Activated gamma-delta T cell (primary cell): ENCODE measurements at regions not wholly inside any gene's neighbourhood (a gene's known extent, or its start where the extent isn't known, plus 50 kb on each side); places are given as distances from the start of the nearest gene placed in this dataset.

Experiments used
- DNase-seq: peaks from one replicate; lab custom pipeline; 2025; lab: John Stamatoyannopoulos, UW

DNA sequence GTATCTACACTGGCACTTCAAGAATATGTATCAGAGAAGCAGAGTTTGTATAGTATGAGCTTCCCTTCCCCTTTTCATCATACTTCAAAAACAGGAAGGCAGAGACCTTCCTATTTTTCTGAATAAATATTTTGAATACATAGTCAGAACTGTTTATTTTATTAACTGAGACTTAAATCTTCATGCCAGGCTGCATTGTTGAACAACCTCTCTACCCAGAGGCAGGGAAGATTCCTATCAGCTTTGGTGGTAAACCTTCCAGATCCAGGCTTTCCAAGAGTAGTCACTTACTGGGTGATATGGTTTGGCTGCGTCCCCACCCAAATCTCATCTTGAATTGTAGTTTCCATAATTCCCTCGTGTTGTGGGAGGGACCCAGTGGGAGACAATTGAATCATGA, 217.4 kb upstream of the ATP11B start:
- DNase-seq = no peak

GRCh38 chr3:182583545-182583944, 209.8 kb upstream of the ATP11B start:
- DNase-seq = no peak

- DNase-seq = no peak
These were observed 207.7 kb upstream of the ATP11B start for GRCh38 chr3:182585532-182586150.

- DNase-seq = no peak
These were observed 200.6 kb upstream of the ATP11B start for GRCh38 chr3:182592747-182593146.

GRCh38 chr3:182596676-182597410, 196.5 kb upstream of the ATP11B start:
- no peak for DNase-seq

DNA sequence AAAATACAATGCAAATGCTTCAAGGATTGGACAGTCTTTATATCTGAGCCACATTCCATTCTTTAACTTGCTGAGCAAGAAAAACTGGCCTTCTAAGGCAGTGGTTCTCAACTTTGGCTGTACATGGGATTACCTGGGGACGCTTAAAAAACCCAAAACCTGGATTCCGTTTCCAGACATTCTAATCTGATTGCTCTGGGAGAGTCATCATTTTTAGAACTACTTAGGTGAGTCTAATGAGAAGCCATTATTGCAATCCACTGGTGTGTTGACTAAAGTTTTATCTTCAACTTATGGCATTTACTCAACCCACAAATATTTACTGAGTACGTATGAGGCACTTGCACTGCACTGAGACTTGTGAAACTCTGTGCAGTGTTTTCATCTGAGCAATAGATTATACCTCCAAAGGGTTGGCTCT, 195.7 kb upstream of the ATP11B start:
- DNase-seq = no peak

DNA sequence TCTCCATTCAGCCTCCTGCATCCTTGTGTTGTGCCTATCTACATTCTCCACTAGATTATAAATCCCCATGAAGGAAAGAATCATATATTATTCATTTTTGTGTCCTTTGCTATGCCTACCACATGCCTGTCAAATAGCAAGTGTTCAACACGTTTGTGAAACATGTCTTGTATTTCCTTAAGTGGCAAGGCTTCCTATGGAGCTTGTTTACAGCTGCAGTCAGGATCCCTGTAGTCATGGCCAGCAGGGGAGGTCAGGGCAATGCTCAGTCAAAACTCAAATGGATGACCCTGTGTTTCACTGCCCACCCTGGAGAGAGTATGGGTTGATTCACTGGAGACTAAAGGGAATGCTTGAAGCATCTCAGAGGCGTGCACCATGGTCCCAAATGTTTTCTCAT, 191.7 kb upstream of the ATP11B start:
- no peak for DNase-seq

DNA sequence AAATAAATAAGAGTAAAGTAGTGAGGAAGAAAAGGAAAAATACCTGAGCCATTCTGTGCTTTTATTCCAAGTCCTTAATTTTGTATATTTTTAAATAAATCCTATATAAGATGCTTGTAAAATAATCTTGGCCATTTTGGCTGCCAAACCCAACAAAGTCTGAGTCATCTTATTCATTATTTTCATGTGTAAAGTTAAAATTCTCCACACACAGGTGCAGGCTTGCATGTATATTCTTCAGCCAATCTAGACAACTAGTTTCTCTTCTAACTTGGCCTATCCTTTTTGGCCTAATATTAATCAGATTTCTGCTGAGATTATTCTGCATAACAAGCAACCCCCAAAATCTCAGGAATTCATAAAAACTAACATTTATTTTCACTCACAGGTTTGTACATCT, 189.8 kb upstream of the ATP11B start:
- DNase-seq = no peak

- no peak for DNase-seq
These were observed 187.3 kb upstream of the ATP11B start for GRCh38 chr3:182605882-182606611.

- DNase-seq = no peak
These were observed 186.3 kb upstream of the ATP11B start for GRCh38 chr3:182606905-182607504.

DNA sequence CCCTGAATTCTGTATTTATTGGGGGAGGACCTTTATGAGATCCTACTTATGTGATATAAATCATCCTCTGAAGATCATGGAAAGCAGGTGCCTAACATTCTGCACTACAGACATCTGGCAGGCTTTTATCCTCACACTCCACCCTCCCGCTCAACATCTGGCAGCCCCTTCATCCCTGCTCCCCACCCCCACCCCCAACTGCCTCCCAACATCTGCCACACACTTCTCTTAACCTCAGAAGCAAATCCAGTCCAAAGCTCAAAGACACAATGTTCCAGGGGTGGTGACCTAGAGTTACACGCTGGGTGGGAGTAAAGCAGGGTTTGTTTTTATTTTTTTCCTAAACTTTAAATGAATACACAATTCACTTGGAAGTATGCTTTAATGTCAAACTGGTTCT, 184.5 kb upstream of the ATP11B start:
- DNase-seq = no peak

DNA sequence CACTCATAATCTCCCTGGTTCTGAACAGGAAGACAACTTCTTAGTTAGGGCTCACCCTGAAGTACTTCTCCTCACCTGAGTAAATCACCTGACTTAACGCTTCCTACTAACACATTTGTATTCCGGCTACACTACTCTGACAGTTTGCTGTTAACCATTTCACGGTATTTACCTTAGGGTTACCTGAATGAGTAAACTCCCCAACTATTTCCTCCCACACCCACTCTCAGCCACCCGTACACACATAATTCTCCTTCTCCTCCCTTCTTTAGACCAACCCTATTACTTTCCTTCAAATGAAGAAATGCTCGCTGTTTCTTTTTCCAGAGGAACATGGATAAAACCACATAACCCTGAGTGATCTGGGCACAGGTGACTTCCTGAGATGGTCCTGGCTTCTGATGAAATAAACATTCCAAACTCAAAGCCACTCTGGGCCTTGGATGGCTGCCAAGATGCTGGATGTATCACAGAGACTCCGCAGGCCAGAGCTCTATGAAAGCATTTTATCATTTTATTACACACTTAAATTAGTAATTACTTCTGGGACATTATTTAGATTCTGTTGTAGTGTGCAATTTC, 183.6 kb upstream of the ATP11B start:
- no peak for DNase-seq

- no peak for DNase-seq
These were observed 181.0 kb upstream of the ATP11B start for GRCh38 chr3:182612332-182612731.

GRCh38 chr3:182617500-182617899, 175.8 kb upstream of the ATP11B start:
- no peak for DNase-seq

- no peak for DNase-seq
These were observed 175.1 kb upstream of the ATP11B start for GRCh38 chr3:182618085-182618732.

DNA sequence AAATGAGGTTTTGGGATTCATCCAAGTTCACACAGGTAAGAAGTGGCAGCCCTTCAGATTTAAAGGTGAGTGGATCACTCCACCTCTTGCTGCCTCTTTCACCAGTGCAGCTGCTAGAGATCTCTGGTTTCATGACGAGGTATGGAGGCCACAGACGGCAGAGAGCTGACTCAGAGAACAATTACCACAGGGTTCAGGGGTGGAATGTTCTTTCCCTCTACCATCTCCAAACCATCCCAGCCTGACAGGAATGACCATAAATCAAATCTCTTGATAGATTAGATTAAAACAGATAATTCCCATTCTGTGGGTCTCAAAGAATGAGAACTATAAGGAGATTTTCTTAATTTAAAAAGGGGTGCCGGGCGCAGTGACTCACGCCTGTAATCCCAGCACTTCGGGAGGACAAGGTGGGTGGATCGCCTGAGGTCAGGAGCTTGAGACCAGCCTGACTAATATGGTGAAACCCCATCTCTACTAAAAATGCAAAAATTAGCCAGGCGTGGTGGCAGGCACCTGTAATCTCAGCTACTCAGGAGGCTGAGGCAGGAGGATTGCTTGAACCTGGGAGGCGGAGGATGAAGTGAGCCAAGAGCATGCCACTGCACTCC, 174.2 kb upstream of the ATP11B start:
- DNase-seq = no peak

GRCh38 chr3:182620723-182621434, 172.4 kb upstream of the ATP11B start:
- DNase-seq = no peak

DNA sequence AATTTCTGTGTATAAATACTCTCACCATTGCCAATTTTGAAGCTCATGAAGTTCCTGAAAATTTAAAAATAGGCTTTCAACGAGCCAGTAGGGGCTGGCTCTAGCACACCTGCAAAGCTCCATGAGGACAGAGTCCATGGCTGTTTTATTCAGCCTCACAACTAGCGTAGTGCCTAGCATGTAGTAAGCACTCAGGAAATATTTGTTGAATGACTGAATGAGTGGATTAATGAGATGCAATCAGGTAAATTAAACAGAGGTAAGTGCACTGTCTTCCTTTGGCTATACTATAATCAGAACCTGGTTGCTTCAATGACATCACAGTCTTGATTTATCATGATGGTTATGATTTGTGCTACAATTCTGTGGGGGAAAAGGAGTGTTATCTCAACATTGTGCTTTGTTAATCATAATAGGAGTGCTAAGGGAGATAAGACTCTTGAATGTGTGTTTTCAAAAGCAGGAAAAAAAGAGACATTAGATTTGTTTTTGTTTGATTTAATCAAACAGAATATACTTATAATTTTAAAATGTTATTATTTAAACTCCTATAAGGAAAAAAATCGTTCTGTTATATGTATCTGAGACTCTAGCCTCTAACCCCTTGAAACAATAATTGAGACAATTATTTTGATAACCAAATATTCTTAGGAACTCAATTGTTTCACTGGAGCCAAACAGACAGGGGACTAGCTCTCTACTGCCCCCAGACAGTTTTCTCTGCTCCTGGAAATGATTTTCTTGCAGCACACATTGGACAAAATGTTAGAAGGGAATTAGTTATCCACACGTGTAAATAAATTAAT, 171.7 kb upstream of the ATP11B start:
- no peak for DNase-seq

GRCh38 chr3:182622241-182622545, 171.1 kb upstream of the ATP11B start:
- DNase-seq = no peak
